H1 (cell line): ENCODE measurements at regions not wholly inside any gene's neighbourhood (a gene's known extent, or its start where the extent isn't known, plus 50 kb on each side); places are given as distances from the start of the nearest gene placed in this dataset.

Experiments
- CTCF ChIA-PET: fragments of 300-600 bp; sonication (Branson Sonifier 250); formaldehyde crosslinking; loops from one replicate; lab custom pipeline; 2021; ENCODE audit not compliant: partially characterized antibody; lab: Charles Lee
- POLR2A ChIA-PET: fragments of 300-600 bp; sonication (Branson Sonifier 250); formaldehyde crosslinking; loops from one replicate; lab custom pipeline; 2021; ENCODE audit warnings: inconsistent platforms; ENCODE audit not compliant: partially characterized antibody; lab: Charles Lee
- DNase-seq, 2 experiments: peaks; one replicate each; pipeline versions ENCODE4 v3.0.0 to v3.0.0-alpha.2; 2010 to 2022; ENCODE audit warnings: low spot score in 2 of 2, low read depth in 1 of 2, mixed read lengths in 1 of 2
- FAIRE-seq: peaks from 2 replicates; lab custom pipeline; 2011; peaks lifted over from hg19 to GRCh38; lab: Jason Lieb, UNC
- H2AFZ ChIP-seq: 2 replicates; pipeline ENCODE4 v1.8.1; 2012; ENCODE audit warnings: low read length, inconsistent platforms
- H2AK5ac ChIP-seq: 2 replicates; pipeline ENCODE4 v1.6.1; 2013; ENCODE audit warnings: low read depth, low read length
- H2BK120ac ChIP-seq: replicated peaks from 2 replicates; pipeline ENCODE3; 2013; ENCODE audit warnings: low read depth, low read length, inconsistent platforms
- H2BK12ac ChIP-seq: 2 replicates; pipeline ENCODE4 v1.6.1; 2013; ENCODE audit warnings: low read depth, low read length
- H2BK15ac ChIP-seq: 2 replicates; pipeline ENCODE4 v1.6.1; 2013; ENCODE audit warnings: low read length
- H2BK20ac ChIP-seq: 2 replicates; pipeline ENCODE4 v1.6.1; 2013; ENCODE audit warnings: low read length
- H2BK5ac ChIP-seq: 2 replicates; pipeline ENCODE4 v1.6.1; 2013; ENCODE audit warnings: low read depth, low read length
- H3K14ac ChIP-seq: 2 replicates; pipeline ENCODE4 v1.6.1; 2013; ENCODE audit warnings: inconsistent platforms; ENCODE audit not compliant: insufficient read length
- H3K18ac ChIP-seq: 2 replicates; pipeline ENCODE4 v1.6.1; 2013; ENCODE audit warnings: low read length; ENCODE audit errors: extremely low read depth
- H3K23ac ChIP-seq: 2 replicates; pipeline ENCODE4 v1.6.1; 2013; ENCODE audit warnings: inconsistent platforms; ENCODE audit not compliant: insufficient read length
- H3K23me2 ChIP-seq: 2 replicates; pipeline ENCODE4 v1.6.1; 2013; ENCODE audit warnings: low read depth, low read length
- H3K27ac ChIP-seq: 2 replicates; pipeline ENCODE4 v1.6.1; 2011; ENCODE audit warnings: low read depth, low read length, inconsistent platforms
- H3K27me3 ChIP-seq, 4 experiments: replicated peaks in 1 of 4; 1 replicate in 1 of 4; 2 replicates in 3 of 4; pipeline versions ENCODE4 v1.6.1 to v1.8.1; 2011 to 2013; ENCODE audit warnings: low read length in 3 of 4, mild to moderate bottlenecking in 3 of 4, inconsistent platforms in 2 of 4, mixed read lengths in 2 of 4, moderate library complexity in 1 of 4; ENCODE audit not compliant: control insufficient read depth in 3 of 4, insufficient read depth in 3 of 4; ENCODE audit errors: extremely low read depth in 1 of 4
- H3K36me3 ChIP-seq, 4 experiments: 2 replicates each; pipeline versions ENCODE4 v1.6.1 to v1.8.1; 2011 to 2013; ENCODE audit warnings: mild to moderate bottlenecking in 4 of 4, low read length in 3 of 4, moderate library complexity in 2 of 4, control low read depth in 1 of 4, inconsistent platforms in 1 of 4; ENCODE audit not compliant: insufficient read depth in 4 of 4, control insufficient read depth in 2 of 4
- H3K4ac ChIP-seq: replicated peaks from 2 replicates; pipeline ENCODE3; 2013; ENCODE audit warnings: low read length, low read depth, mixed read lengths, inconsistent platforms; ENCODE audit not compliant: insufficient read length
- H3K4me1 ChIP-seq, 4 experiments: replicated peaks in 1 of 4; 1 replicate in 1 of 4; 2 replicates in 3 of 4; pipeline versions ENCODE4 v1.6.1 to v1.8.1; 2011 to 2013; ENCODE audit warnings: low read length in 3 of 4, inconsistent platforms in 2 of 4, mixed read lengths in 1 of 4; ENCODE audit not compliant: insufficient read depth in 4 of 4, control insufficient read depth in 3 of 4
- H3K4me2 ChIP-seq, 2 experiments: 2 replicates each; pipeline versions ENCODE4 v1.6.1 to v1.8.1; 2011 to 2013; ENCODE audit warnings: low read depth in 2 of 2, low read length in 2 of 2, control low read depth in 1 of 2, inconsistent platforms in 1 of 2, mild to moderate bottlenecking in 1 of 2; ENCODE audit not compliant: insufficient read depth in 1 of 2
- H3K4me3 ChIP-seq, 4 experiments: fragments of 200-600, 300-600 bp in 1 of 4; sonication (generic), shearing (Covaris generic), sonication (Bioruptor Twin) in 1 of 4; 2 replicates each; pipeline versions ENCODE4 v1.5.1 to v1.8.1; 2011 to 2016; ENCODE audit warnings: low read length in 4 of 4, low read depth in 3 of 4, control low read depth in 2 of 4, inconsistent platforms in 2 of 4, mild to moderate bottlenecking in 2 of 4, mixed read lengths in 1 of 4, moderate library complexity in 1 of 4; ENCODE audit not compliant: insufficient read depth in 2 of 4; ENCODE audit errors: extremely low read depth in 1 of 4
- H3K56ac ChIP-seq: replicated peaks from 2 replicates; pipeline ENCODE3; 2013; ENCODE audit warnings: low read depth, mild to moderate bottlenecking, mixed read lengths, low read length, inconsistent platforms; ENCODE audit not compliant: insufficient read length
- H3K79me1 ChIP-seq: 2 replicates; pipeline ENCODE4 v1.6.1; 2013; ENCODE audit warnings: low read depth, low read length, control low read depth
- H3K79me2 ChIP-seq, 2 experiments: 2 replicates each; pipeline versions ENCODE4 v1.6.1 to v1.8.1; 2012 to 2013; ENCODE audit warnings: low read length in 2 of 2, mild to moderate bottlenecking in 2 of 2, inconsistent platforms in 1 of 2; ENCODE audit not compliant: insufficient read depth in 2 of 2, control insufficient read depth in 1 of 2
- H3K9ac ChIP-seq, 4 experiments: replicated peaks in 1 of 4; 1 replicate in 1 of 4; 2 replicates in 3 of 4; pipeline versions ENCODE4 v1.6.1 to v1.8.1; 2011 to 2013; ENCODE audit warnings: low read depth in 3 of 4, low read length in 3 of 4, control low read depth in 2 of 4, mild to moderate bottlenecking in 2 of 4, moderate library complexity in 2 of 4, inconsistent platforms in 1 of 4; ENCODE audit errors: extremely low read depth in 1 of 4
- H3K9me3 ChIP-seq, 2 experiments: 2 replicates each; pipeline versions ENCODE4 v1.6.1 to v1.8.1; 2012 to 2013; ENCODE audit warnings: mild to moderate bottlenecking in 2 of 2, moderate library complexity in 2 of 2, control low read depth in 1 of 2, inconsistent platforms in 1 of 2, low read depth in 1 of 2, low read length in 1 of 2, mixed read lengths in 1 of 2; ENCODE audit not compliant: insufficient read depth in 2 of 2
- H4K20me1 ChIP-seq, 2 experiments: replicated peaks in 1 of 2; 2 replicates each; pipeline versions ENCODE3 to v1.8.1; 2011 to 2013; ENCODE audit warnings: inconsistent platforms in 2 of 2, low read length in 2 of 2, mild to moderate bottlenecking in 1 of 2; ENCODE audit not compliant: insufficient read depth in 2 of 2, control insufficient read depth in 1 of 2
- H4K5ac ChIP-seq: 2 replicates; pipeline ENCODE4 v1.6.1; 2013; ENCODE audit warnings: low read length, low read depth, mixed read lengths, inconsistent platforms; ENCODE audit not compliant: insufficient read length
- H4K8ac ChIP-seq: 2 replicates; pipeline ENCODE4 v1.8.0; 2013; ENCODE audit warnings: mild to moderate bottlenecking, moderate library complexity, low read length, inconsistent platforms; ENCODE audit not compliant: insufficient read depth; ENCODE audit errors: extremely low read depth
- H4K91ac ChIP-seq: replicated peaks from 2 replicates; pipeline ENCODE3; 2013; ENCODE audit warnings: low read length, mixed read lengths, inconsistent platforms; ENCODE audit not compliant: insufficient read length
- BACH1 ChIP-seq: IDR thresholded peaks from 2 replicates; pipeline ENCODE4 v1.6.1; 2012; ENCODE audit warnings: low read length, improper control_type of control experiment
- CHD2 ChIP-seq: IDR thresholded peaks from 2 replicates; pipeline ENCODE4 v1.6.1; 2012; ENCODE audit warnings: low read length, improper control_type of control experiment
- PHF8 ChIP-seq: fragments of 200-600 bp; sonication (generic); conservative IDR thresholded peaks from 2 replicates; pipeline ENCODE4 v1.7.1; 2012; ENCODE audit warnings: low read depth, mild to moderate bottlenecking, inconsistent platforms, low read length, moderate library complexity
- RFX5 ChIP-seq: IDR thresholded peaks from 2 replicates; pipeline ENCODE4 v1.6.1; 2011; ENCODE audit warnings: low read depth, low read length, improper control_type of control experiment, borderline replicate concordance
- WGBS, 2 experiments: shearing (Covaris generic) in 1 of 2; methylation state at CpG; one replicate each; pipeline versions ENCODE4 v1.1.6 to v1.1.7; 2013 to 2015; ENCODE audit warnings: low lambda C conversion rate in 2 of 2, mixed read lengths in 2 of 2, inconsistent platforms in 1 of 2, low coverage in 1 of 2, missing lambda C conversion rate in 1 of 2; ENCODE audit not compliant: insufficient replicate concordance in 2 of 2, insufficient coverage in 1 of 2, insufficient read length in 1 of 2; ENCODE audit errors: extremely low coverage in 1 of 2, missing lambda C conversion rate in 1 of 2; 5-methylcytosine and 5-hydroxymethylcytosine counted together

- Histone ChIP-seq H3K14ac (no peak overlapping the region), H3K27ac (no peak overlapping the region), H2BK120ac (no peak overlapping the region), H4K8ac (no peak overlapping the region), H3K56ac (no peak overlapping the region), H3K23me2 (no peaks in the 10 kb centered on the region), H2BK12ac (no peak overlapping the region), H3K79me2 (no peaks in the 10 kb centered on the region), H3K4me3 (no peak overlapping the region), H3K27me3 (no peaks in the 10 kb centered on the region), H2BK15ac (no peak overlapping the region), H3K18ac (no peak overlapping the region), H4K91ac (no peak overlapping the region), H2AFZ (peak overlapping the region; percentile 70; the same call in 1 of the 2 replicates), H3K23ac (no peak overlapping the region), H3K4ac (no peak overlapping the region), H3K79me1 (no peaks in the 10 kb centered on the region), H3K4me1 (no peaks in the 10 kb centered on the region), H3K9me3 (no peaks in the 10 kb centered on the region), H3K36me3 (no peaks in the 10 kb centered on the region), H3K4me2 (no peak overlapping the region), H2BK20ac (no peak overlapping the region), H2BK5ac (no peak overlapping the region), H4K5ac (no peak overlapping the region), H2AK5ac (no peak overlapping the region), H3K9ac (no peak overlapping the region), H4K20me1 (no peaks in the 10 kb centered on the region)
- ChIA-PET CTCF (interaction anchor here (0.7 kb wide), 1 partner anchor 341 kb away, joined by 3 read pairs; no protein-coding TSS in a partner anchor), POLR2A (no interaction called here)
- 91% methylated on average over 7 of the region's 7 CpGs; no CpG with 5 or more reads in 1 of the 2 experiments for WGBS, 2 experiments
- no peak for DNase-seq
- no peak for FAIRE-seq
- TF ChIP-seq BACH1 (no peak), RFX5 (no peak), CHD2 (no peak), PHF8 (no peak)
Observed at GRCh38 chr4:126242679-126243390, 928.1 kb downstream of the FAT4 start.
